Upper lobe of left lung (tissue), 6 donors: ENCODE measurements at regions not wholly inside any gene's neighbourhood (a gene's known extent, or its start where the extent isn't known, plus 50 kb on each side); places are given as distances from the start of the nearest gene placed in this dataset.
"Not testable (repeated sequence)": the region's sequence is repeated elsewhere in the genome, so short reads cannot be mapped to it uniquely, and the experiment has no call there.

ENCODE experiments used
- ATAC-seq, 2 donors: fragments of 200-7000 bp; cut with Tn5 transposase; one replicate each; pipeline ENCODE4 v1.9.1; 2022; ENCODE audit warnings: mild to moderate bottlenecking in 2 of 2, moderate library complexity in 2 of 2; ENCODE audit not compliant: low FRiP score in 2 of 2
- DNase-seq, 2 donors: peaks; one replicate each; pipeline ENCODE4 v3.0.0-alpha.2; 2019 to 2020
- H3K27ac ChIP-seq, 4 donors: fragments of 200-600 bp; sonication (generic); one replicate each; pipeline ENCODE4 v1.5.1; 2016 to 2019
- H3K27me3 ChIP-seq, 4 donors: fragments of 200-600 bp; sonication (generic); one replicate each; pipeline ENCODE4 v1.5.1; 2017 to 2019
- H3K36me3 ChIP-seq, 4 donors: fragments of 200-600 bp; sonication (generic); one replicate each; pipeline ENCODE4 v1.5.1; 2016 to 2019
- H3K4me1 ChIP-seq, 4 donors: fragments of 200-600 bp; sonication (generic); one replicate each; pipeline ENCODE4 v1.5.1; 2018 to 2019
- H3K4me3 ChIP-seq, 4 donors: fragments of 200-600 bp; sonication (generic); one replicate each; pipeline ENCODE4 v1.5.1; 2017 to 2019; ENCODE audit warnings: mild to moderate bottlenecking in 2 of 4, moderate library complexity in 1 of 4
- H3K9me3 ChIP-seq, 4 donors: fragments of 200-600 bp; sonication (generic); one replicate each; pipeline ENCODE4 v1.5.1; 2018 to 2019
- EP300 ChIP-seq, 4 donors: sonication (generic); formaldehyde crosslinking; IDR thresholded peaks; one replicate each; pipeline ENCODE4 v1.5.1; 2017; ENCODE audit warnings: antibody characterized with exemption in 4 of 4, control low read depth in 2 of 4
- POLR2A ChIP-seq, 4 donors: fragments of 450-650 bp; IDR thresholded peaks; one replicate each; pipeline ENCODE4 v1.5.1; 2016 to 2017; ENCODE audit warnings: antibody characterized with exemption in 4 of 4, mild to moderate bottlenecking in 2 of 4
- POLR2AphosphoS5 ChIP-seq, 2 donors: sonication (generic); formaldehyde crosslinking; IDR thresholded peaks; one replicate each; pipeline ENCODE4 v1.5.1; 2017; ENCODE audit warnings: antibody characterized with exemption in 2 of 2
- WGBS, 2 donors: methylation state at CpG; one replicate each; pipeline ENCODE4 v1.1.5; 2017 to 2018; 5-methylcytosine and 5-hydroxymethylcytosine counted together
- TF ChIP-seq, protein P1 (sequence below), 6 experiments: fragments of 450-650 bp in 4 of 6; fragments of 200-600 bp in 2 of 6; sonication (generic) in 2 of 6; IDR thresholded peaks; one replicate each; pipeline ENCODE4 v1.5.1; 2016 to 2019; ENCODE audit warnings: antibody characterized with exemption in 6 of 6
- donor health status: DM: no; HTN: no; CAD: no; lungs with moderate emphysema.
- donor health status: DM: no; HTN: yes; CAD: no; lungs with severe emphysema.

- TF ChIP-seq POLR2A (IDR thresholded peaks at IDR 0.05) (no peak), EP300 (IDR thresholded peaks at IDR 0.05) (no peak), POLR2AphosphoS5 (IDR thresholded peaks at IDR 0.05) (no peak)
- TF ChIP-seq, protein P1, sequence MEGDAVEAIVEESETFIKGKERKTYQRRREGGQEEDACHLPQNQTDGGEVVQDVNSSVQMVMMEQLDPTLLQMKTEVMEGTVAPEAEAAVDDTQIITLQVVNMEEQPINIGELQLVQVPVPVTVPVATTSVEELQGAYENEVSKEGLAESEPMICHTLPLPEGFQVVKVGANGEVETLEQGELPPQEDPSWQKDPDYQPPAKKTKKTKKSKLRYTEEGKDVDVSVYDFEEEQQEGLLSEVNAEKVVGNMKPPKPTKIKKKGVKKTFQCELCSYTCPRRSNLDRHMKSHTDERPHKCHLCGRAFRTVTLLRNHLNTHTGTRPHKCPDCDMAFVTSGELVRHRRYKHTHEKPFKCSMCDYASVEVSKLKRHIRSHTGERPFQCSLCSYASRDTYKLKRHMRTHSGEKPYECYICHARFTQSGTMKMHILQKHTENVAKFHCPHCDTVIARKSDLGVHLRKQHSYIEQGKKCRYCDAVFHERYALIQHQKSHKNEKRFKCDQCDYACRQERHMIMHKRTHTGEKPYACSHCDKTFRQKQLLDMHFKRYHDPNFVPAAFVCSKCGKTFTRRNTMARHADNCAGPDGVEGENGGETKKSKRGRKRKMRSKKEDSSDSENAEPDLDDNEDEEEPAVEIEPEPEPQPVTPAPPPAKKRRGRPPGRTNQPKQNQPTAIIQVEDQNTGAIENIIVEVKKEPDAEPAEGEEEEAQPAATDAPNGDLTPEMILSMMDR (IDR thresholded peaks at IDR 0.05) = no peak
- ATAC-seq = no peak
Measured at GRCh38 chr11:34773211-34773610, 143.0 kb downstream of the APIP start.

GRCh38 chr11:34770111-34770510 is 146.1 kb downstream of the APIP start:
- H3K4me1 ChIP-seq = no peaks in the 10 kb centered on the region
- no peak for ATAC-seq
- H3K27ac ChIP-seq = no peak overlapping the region
- H3K27me3 ChIP-seq = no peaks in the 10 kb centered on the region
- 100% methylated on average over 1 of the region's 1 CpG for WGBS, 2 donors
- DNase-seq = no peak
- no peaks in the 10 kb centered on the region for H3K9me3 ChIP-seq
- no peaks in the 10 kb centered on the region for H3K36me3 ChIP-seq
- TF ChIP-seq POLR2A (IDR thresholded peaks at IDR 0.05) (no peak), POLR2AphosphoS5 (IDR thresholded peaks at IDR 0.05) (no peak), EP300 (IDR thresholded peaks at IDR 0.05) (no peak)
- TF ChIP-seq, protein P1 (IDR thresholded peaks at IDR 0.05) = no peak
- H3K4me3 ChIP-seq = no peak overlapping the region

More at GRCh38 chr11:34773211-34773610, 143.0 kb downstream of the APIP start:
- Histone ChIP-seq H3K9me3 (no peaks in the 10 kb centered on the region), H3K27me3 (no peaks in the 10 kb centered on the region), H3K27ac (no peak overlapping the region), H3K4me1 (no peaks in the 10 kb centered on the region), H3K36me3 (no peaks in the 10 kb centered on the region), H3K4me3 (no peak overlapping the region)
- DNase-seq = no peak
- WGBS, 2 donors = 48 to 96% methylated on average over 1 of the region's 1 CpG

GRCh38 chr11:34769224-34769623 is 147.0 kb downstream of the APIP start:
- no peak for DNase-seq
- no peaks in the 10 kb centered on the region for H3K27me3 ChIP-seq
- WGBS, 2 donors = 70 to 71% methylated on average over 2 of the region's 2 CpGs

DNA sequence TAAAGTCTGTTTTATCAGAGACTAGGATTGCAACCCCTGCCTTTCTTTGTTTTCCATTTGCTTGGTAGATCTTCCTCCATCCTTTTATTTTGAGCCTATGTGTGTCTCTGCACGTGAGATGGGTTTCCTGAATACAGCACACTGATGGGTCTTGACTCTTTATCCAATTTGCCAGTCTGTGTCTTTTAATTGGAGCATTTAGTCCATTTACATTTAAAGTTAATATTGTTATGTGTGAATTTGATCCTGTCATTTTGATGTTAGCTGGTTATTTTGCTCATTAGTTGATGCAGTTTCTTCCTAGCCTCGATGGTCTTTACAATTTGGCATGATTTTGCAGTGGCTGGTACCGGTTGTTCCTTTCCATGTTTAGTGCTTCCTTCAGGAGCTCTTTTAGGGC is 141.7 kb downstream of the EHF start:
- not testable (repeated sequence) for H3K27ac ChIP-seq, H3K27me3 ChIP-seq, H3K36me3 ChIP-seq, H3K4me1 ChIP-seq, ATAC-seq, H3K9me3 ChIP-seq, DNase-seq, H3K4me3 ChIP-seq
- 94% methylated on average over 2 of the region's 3 CpGs; no CpG with 5 or more reads in 1 of the 2 donors for WGBS, 2 donors

More at GRCh38 chr11:34769224-34769623, 147.0 kb downstream of the APIP start:
- Histone ChIP-seq H3K9me3 (no peaks in the 10 kb centered on the region), H3K36me3 (no peaks in the 10 kb centered on the region), H3K4me3 (no peak overlapping the region), H3K27ac (no peak overlapping the region), H3K4me1 (no peaks in the 10 kb centered on the region)
- ATAC-seq = no peak
- TF ChIP-seq POLR2A (IDR thresholded peaks at IDR 0.05) (no peak), POLR2AphosphoS5 (IDR thresholded peaks at IDR 0.05) (no peak), EP300 (IDR thresholded peaks at IDR 0.05) (no peak)
- TF ChIP-seq, protein P1 (IDR thresholded peaks at IDR 0.05) = no peak

- ATAC-seq = no peak
- no peaks in the 10 kb centered on the region for H3K9me3 ChIP-seq
- WGBS, 2 donors = 65 to 72% methylated on average over 7 of the region's 7 CpGs
- H3K36me3 ChIP-seq = no peaks in the 10 kb centered on the region
- H3K27me3 ChIP-seq = no peaks in the 10 kb centered on the region
- no peak overlapping the region for H3K27ac ChIP-seq
- DNase-seq = no peak
- no peak for TF ChIP-seq POLR2AphosphoS5 (IDR thresholded peaks at IDR 0.05)
- no peak for TF ChIP-seq EP300 (IDR thresholded peaks at IDR 0.05)
- TF ChIP-seq, protein P1 (IDR thresholded peaks at IDR 0.05) = no peak
- TF ChIP-seq POLR2A (IDR thresholded peaks at IDR 0.05) = no peak
- H3K4me3 ChIP-seq = no peak overlapping the region
- H3K4me1 ChIP-seq = no peaks in the 10 kb centered on the region
Measured at GRCh38 chr11:34758262-34758661, 137.4 kb downstream of the EHF start.
